WTC11 (cell line): ENCODE measurements at regions not wholly inside any gene's neighbourhood (a gene's known extent, or its start where the extent isn't known, plus 50 kb on each side); places are given as distances from the start of the nearest gene placed in this dataset.

Experiments used
- CDX4 ChIP-seq: fragments of 250-450 bp; sonication (Bioruptor Pico); IDR thresholded peaks from 2 replicates; pipeline ENCODE4 v1.9.0; 2021; ENCODE audit warnings: moderate library complexity, mild to moderate bottlenecking, inconsistent platforms, borderline replicate concordance
- E2F4 ChIP-seq: sonication (generic); formaldehyde crosslinking; IDR thresholded peaks from 2 replicates; pipeline ENCODE4 v1.8.1; 2022; ENCODE audit warnings: low read depth, mild to moderate bottlenecking, moderate library complexity, missing genetic modification reagents, borderline replicate concordance
- FOXP4 ChIP-seq: sonication (generic); formaldehyde crosslinking; IDR thresholded peaks from 2 replicates; pipeline ENCODE4 v1.8.0; 2022; ENCODE audit warnings: mild to moderate bottlenecking, missing genetic modification reagents
- IRF2 ChIP-seq: sonication (generic); formaldehyde crosslinking; IDR thresholded peaks from 2 replicates; pipeline ENCODE4 v1.8.0; 2022; ENCODE audit warnings: low read depth, missing genetic modification reagents, borderline replicate concordance
- JUN ChIP-seq: sonication (generic); formaldehyde crosslinking; IDR thresholded peaks from 2 replicates; pipeline ENCODE4 v1.8.0; 2023; ENCODE audit warnings: mild to moderate bottlenecking, missing genetic modification reagents
- NFYB ChIP-seq: sonication (generic); formaldehyde crosslinking; conservative IDR thresholded peaks from 2 replicates; pipeline ENCODE4 v1.8.0; 2022; ENCODE audit warnings: low read depth, missing genetic modification reagents
- ZNF138 ChIP-seq: sonication (generic); formaldehyde crosslinking; conservative IDR thresholded peaks from 2 replicates; pipeline ENCODE4 v1.8.1; 2022; ENCODE audit warnings: mild to moderate bottlenecking, moderate library complexity, missing genetic modification reagents
- TF ChIP-seq, protein P1 (sequence below): fragments of 200-600 bp; IDR thresholded peaks from 2 replicates; pipeline ENCODE4 v1.8.0; 2022; ENCODE audit warnings: antibody characterized with exemption
- TF ChIP-seq, protein P2 (sequence below): sonication (generic); formaldehyde crosslinking; IDR thresholded peaks from 2 replicates; pipeline ENCODE4 v1.8.1; 2022; ENCODE audit warnings: low read depth, missing genetic modification reagents, borderline replicate concordance

GRCh38 chr9:21546949-21547348 lies 64.8 kb upstream of the IFNE start:
- TF ChIP-seq, protein P1, sequence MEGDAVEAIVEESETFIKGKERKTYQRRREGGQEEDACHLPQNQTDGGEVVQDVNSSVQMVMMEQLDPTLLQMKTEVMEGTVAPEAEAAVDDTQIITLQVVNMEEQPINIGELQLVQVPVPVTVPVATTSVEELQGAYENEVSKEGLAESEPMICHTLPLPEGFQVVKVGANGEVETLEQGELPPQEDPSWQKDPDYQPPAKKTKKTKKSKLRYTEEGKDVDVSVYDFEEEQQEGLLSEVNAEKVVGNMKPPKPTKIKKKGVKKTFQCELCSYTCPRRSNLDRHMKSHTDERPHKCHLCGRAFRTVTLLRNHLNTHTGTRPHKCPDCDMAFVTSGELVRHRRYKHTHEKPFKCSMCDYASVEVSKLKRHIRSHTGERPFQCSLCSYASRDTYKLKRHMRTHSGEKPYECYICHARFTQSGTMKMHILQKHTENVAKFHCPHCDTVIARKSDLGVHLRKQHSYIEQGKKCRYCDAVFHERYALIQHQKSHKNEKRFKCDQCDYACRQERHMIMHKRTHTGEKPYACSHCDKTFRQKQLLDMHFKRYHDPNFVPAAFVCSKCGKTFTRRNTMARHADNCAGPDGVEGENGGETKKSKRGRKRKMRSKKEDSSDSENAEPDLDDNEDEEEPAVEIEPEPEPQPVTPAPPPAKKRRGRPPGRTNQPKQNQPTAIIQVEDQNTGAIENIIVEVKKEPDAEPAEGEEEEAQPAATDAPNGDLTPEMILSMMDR: no peak
- TF ChIP-seq JUN (CRISPR knock-in tag): no peak
- no peak for TF ChIP-seq IRF2 (CRISPR knock-in tag)
- no peak for TF ChIP-seq CDX4 (CRISPR knock-in tag)
- no peak for TF ChIP-seq NFYB (CRISPR knock-in tag)
- TF ChIP-seq ZNF138: no peak
- TF ChIP-seq FOXP4 (CRISPR knock-in tag): no peak
- TF ChIP-seq E2F4 (CRISPR knock-in tag): no peak
- TF ChIP-seq, protein P2, sequence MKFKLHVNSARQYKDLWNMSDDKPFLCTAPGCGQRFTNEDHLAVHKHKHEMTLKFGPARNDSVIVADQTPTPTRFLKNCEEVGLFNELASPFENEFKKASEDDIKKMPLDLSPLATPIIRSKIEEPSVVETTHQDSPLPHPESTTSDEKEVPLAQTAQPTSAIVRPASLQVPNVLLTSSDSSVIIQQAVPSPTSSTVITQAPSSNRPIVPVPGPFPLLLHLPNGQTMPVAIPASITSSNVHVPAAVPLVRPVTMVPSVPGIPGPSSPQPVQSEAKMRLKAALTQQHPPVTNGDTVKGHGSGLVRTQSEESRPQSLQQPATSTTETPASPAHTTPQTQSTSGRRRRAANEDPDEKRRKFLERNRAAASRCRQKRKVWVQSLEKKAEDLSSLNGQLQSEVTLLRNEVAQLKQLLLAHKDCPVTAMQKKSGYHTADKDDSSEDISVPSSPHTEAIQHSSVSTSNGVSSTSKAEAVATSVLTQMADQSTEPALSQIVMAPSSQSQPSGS: no peak
